ENCODE measurements at regions not wholly inside any gene's neighbourhood (a gene's known extent, or its start where the extent isn't known, plus 50 kb on each side); places are given as distances from the start of the nearest gene placed in this dataset.

DNA sequence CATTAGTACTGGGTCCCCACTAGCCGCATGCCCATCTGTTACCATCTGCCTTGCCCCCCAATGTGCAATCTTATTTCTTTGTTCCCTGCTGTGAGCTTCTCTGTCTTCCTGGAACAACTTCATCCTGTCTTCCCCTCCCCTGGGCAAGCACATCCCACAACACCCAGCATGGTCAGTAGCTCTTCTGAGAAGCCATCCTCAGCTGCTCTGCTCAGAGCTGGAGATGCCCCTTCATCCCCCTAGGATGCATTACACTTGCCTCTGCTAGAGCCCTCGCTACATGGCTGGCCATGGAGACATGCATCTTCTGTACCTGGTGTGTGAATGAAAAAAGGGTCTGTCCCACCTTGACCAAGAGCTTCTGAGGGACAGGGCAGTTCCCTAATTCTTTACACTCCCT lies 141.2 kb downstream of the CDC5L start:
- Histone ChIP-seq H3K4me3 (no peak overlapping the region), H3K27ac (no peak overlapping the region), H3K27me3 (no peaks in the 10 kb centered on the region), H3K4me1 (no peaks in the 10 kb centered on the region), H3K36me3 (no peaks in the 10 kb centered on the region), H3K9me3 (peaks cover 0 to 4% (median 0%) of the 10 kb centered on the region in 4 donors)
- no peak for DNase-seq
- TF ChIP-seq, protein P1, sequence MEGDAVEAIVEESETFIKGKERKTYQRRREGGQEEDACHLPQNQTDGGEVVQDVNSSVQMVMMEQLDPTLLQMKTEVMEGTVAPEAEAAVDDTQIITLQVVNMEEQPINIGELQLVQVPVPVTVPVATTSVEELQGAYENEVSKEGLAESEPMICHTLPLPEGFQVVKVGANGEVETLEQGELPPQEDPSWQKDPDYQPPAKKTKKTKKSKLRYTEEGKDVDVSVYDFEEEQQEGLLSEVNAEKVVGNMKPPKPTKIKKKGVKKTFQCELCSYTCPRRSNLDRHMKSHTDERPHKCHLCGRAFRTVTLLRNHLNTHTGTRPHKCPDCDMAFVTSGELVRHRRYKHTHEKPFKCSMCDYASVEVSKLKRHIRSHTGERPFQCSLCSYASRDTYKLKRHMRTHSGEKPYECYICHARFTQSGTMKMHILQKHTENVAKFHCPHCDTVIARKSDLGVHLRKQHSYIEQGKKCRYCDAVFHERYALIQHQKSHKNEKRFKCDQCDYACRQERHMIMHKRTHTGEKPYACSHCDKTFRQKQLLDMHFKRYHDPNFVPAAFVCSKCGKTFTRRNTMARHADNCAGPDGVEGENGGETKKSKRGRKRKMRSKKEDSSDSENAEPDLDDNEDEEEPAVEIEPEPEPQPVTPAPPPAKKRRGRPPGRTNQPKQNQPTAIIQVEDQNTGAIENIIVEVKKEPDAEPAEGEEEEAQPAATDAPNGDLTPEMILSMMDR (IDR thresholded peaks at IDR 0.05), result no peak
- no peak for TF ChIP-seq POLR2A (IDR thresholded peaks at IDR 0.05)

- H3K4me1 ChIP-seq, result no peaks in the 10 kb centered on the region
- peaks cover 0 to 4% (median 0%) of the 10 kb centered on the region in 4 donors for H3K9me3 ChIP-seq
- H3K27me3 ChIP-seq, result no peaks in the 10 kb centered on the region
- DNase-seq, result no peak
- H3K4me3 ChIP-seq, result no peak overlapping the region
- no peak for TF ChIP-seq POLR2A (IDR thresholded peaks at IDR 0.05)
- TF ChIP-seq, protein P1 (IDR thresholded peaks at IDR 0.05), result no peak
- no peaks in the 10 kb centered on the region for H3K36me3 ChIP-seq
- no peak overlapping the region for H3K27ac ChIP-seq
Measured at GRCh38 chr6:44529146-44529905, 141.8 kb downstream of the CDC5L start.

DNA sequence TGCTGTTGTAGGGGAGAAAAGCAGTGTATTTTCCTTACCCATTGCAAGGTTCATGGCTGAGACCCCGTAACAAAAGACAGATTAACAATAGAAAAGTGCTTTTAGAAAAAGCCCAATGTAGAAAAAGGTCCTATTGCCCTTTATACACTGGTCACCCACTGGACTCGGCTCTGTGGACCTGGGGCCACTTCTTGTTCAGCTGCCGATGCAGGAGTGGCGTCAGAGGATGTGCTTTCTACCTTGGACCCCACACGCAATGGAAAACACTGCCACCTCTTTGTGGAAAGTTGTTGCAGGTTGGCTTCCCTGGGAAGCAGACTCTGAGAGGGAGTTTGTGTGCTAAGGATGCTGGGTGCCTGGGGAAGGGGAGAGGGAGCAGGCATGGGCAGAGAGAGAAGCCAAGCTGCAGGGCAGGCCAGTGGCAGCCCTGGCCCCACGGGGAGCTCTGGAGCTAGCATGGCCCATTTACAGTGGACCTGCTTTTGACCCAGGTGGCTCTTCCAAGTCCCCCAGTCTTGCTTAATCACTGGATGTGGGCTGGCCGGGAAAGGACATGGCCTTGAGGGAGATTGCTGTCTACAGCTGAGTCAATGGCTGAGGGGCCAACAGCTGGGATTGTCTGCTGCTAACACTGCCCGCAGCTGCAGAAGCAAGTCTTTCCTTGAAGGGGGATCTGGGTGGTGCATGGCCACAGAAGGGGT lies 142.9 kb downstream of the CDC5L start:
- Histone ChIP-seq H3K27ac (no peak overlapping the region), H3K27me3 (no peaks in the 10 kb centered on the region), H3K4me1 (no peaks in the 10 kb centered on the region), H3K9me3 (no peaks in the 10 kb centered on the region), H3K4me3 (no peak overlapping the region), H3K36me3 (no peaks in the 10 kb centered on the region)
- no peak for DNase-seq
- TF ChIP-seq POLR2A (IDR thresholded peaks at IDR 0.05), result no peak
- TF ChIP-seq, protein P1 (IDR thresholded peaks at IDR 0.05), result no peak

GRCh38 chr6:44530910-44531234 lies 143.4 kb downstream of the CDC5L start:
- DNase-seq, result no peak
- H3K27me3 ChIP-seq, result no peaks in the 10 kb centered on the region
- H3K27ac ChIP-seq, result no peak overlapping the region
- H3K9me3 ChIP-seq, result no peaks in the 10 kb centered on the region
- H3K36me3 ChIP-seq, result no peaks in the 10 kb centered on the region
- TF ChIP-seq, protein P1 (IDR thresholded peaks at IDR 0.05), result no peak
- no peak for TF ChIP-seq POLR2A (IDR thresholded peaks at IDR 0.05)
- H3K4me1 ChIP-seq, result no peaks in the 10 kb centered on the region
- no peak overlapping the region for H3K4me3 ChIP-seq

GRCh38 chr6:44531442-44532015 lies 144.0 kb downstream of the CDC5L start:
- Histone ChIP-seq H3K4me3 (no peak overlapping the region), H3K36me3 (no peaks in the 10 kb centered on the region), H3K27ac (no peak overlapping the region), H3K27me3 (no peaks in the 10 kb centered on the region), H3K4me1 (no peaks in the 10 kb centered on the region), H3K9me3 (no peaks in the 10 kb centered on the region)
- TF ChIP-seq POLR2A (IDR thresholded peaks at IDR 0.05), result no peak
- TF ChIP-seq, protein P1 (IDR thresholded peaks at IDR 0.05), result no peak
- DNase-seq, result no peak

Data from Peyer's patch (tissue), 4 donors.